Astrocyte (in vitro differentiated cells and primary cell): ENCODE measurements at regions not wholly inside any gene's neighbourhood (a gene's known extent, or its start where the extent isn't known, plus 50 kb on each side); places are given as distances from the start of the nearest gene placed in this dataset.

Experiments
- DNase-seq: peaks from one replicate; pipeline ENCODE4 v3.0.0-alpha.2; 2010; ENCODE audit warnings: low read depth
- FAIRE-seq: peaks from 2 replicates; lab custom pipeline; 2011; peaks lifted over from hg19 to GRCh38; lab: Jason Lieb, UNC
- H2AFZ ChIP-seq: 2 replicates; pipeline ENCODE4 v1.6.0; 2012; ENCODE audit warnings: low read depth, low read length, inconsistent platforms
- H3K27ac ChIP-seq: 2 replicates; pipeline ENCODE4 v1.5.1; 2011; ENCODE audit warnings: low read depth, low read length, inconsistent platforms
- H3K27me3 ChIP-seq: 2 replicates; pipeline ENCODE4 v1.6.0; 2011; ENCODE audit warnings: low read length, inconsistent platforms; ENCODE audit not compliant: insufficient read depth
- H3K36me3 ChIP-seq: 2 replicates; pipeline ENCODE4 v1.5.1; 2011; ENCODE audit warnings: low read length, inconsistent platforms; ENCODE audit not compliant: insufficient read depth
- H3K4me1 ChIP-seq: 2 replicates; pipeline ENCODE4 v1.5.1; 2011; ENCODE audit warnings: low read length, inconsistent platforms; ENCODE audit not compliant: insufficient read depth
- H3K4me2 ChIP-seq: 2 replicates; pipeline ENCODE4 v1.6.0; 2012; ENCODE audit warnings: low read length, inconsistent platforms
- H3K4me3 ChIP-seq: 2 replicates; pipeline ENCODE4 v1.5.1; 2011; ENCODE audit warnings: low read depth, mild to moderate bottlenecking, low read length, inconsistent platforms; ENCODE audit not compliant: insufficient read depth
- H3K79me2 ChIP-seq: 2 replicates; pipeline ENCODE4 v1.6.0; 2012; ENCODE audit warnings: mild to moderate bottlenecking, low read length, inconsistent platforms; ENCODE audit not compliant: insufficient read depth
- H3K9ac ChIP-seq: 2 replicates; pipeline ENCODE4 v1.6.0; 2012; ENCODE audit warnings: mild to moderate bottlenecking, low read length, inconsistent platforms
- H3K9me3 ChIP-seq: 2 replicates; pipeline ENCODE4 v1.5.1; 2012; ENCODE audit warnings: low read depth, mild to moderate bottlenecking, low read length, inconsistent platforms; ENCODE audit not compliant: insufficient read depth
- H4K20me1 ChIP-seq: 2 replicates; pipeline ENCODE4 v1.6.0; 2012; ENCODE audit warnings: low read length, inconsistent platforms; ENCODE audit not compliant: insufficient read depth
- H3K27ac Mint-ChIP-seq: one replicate; pipeline ENCODE4 v1.8.0; 2021; ENCODE audit warnings: mild to moderate bottlenecking, mixed read lengths; ENCODE audit not compliant: unreplicated experiment
- H3K27me3 Mint-ChIP-seq: one replicate; pipeline ENCODE4 v1.8.0; 2021; ENCODE audit warnings: low read depth, mixed read lengths; ENCODE audit not compliant: unreplicated experiment
- H3K36me3 Mint-ChIP-seq: one replicate; pipeline ENCODE4 v1.8.0; 2021; ENCODE audit warnings: low read depth, mixed read lengths; ENCODE audit not compliant: unreplicated experiment
- H3K4me1 Mint-ChIP-seq: one replicate; pipeline ENCODE4 v1.8.0; 2021; ENCODE audit warnings: low read depth, mixed read lengths; ENCODE audit not compliant: unreplicated experiment
- H3K4me3 Mint-ChIP-seq: one replicate; pipeline ENCODE4 v1.8.0; 2021; ENCODE audit warnings: mild to moderate bottlenecking, moderate library complexity, mixed read lengths; ENCODE audit not compliant: unreplicated experiment
- H3K9me3 Mint-ChIP-seq: one replicate; pipeline ENCODE4 v1.8.0; 2021; ENCODE audit warnings: mild to moderate bottlenecking, mixed read lengths; ENCODE audit not compliant: unreplicated experiment
- EZH2 ChIP-seq: IDR thresholded peaks from 2 replicates; pipeline ENCODE4 v1.6.1; 2012; ENCODE audit warnings: mild to moderate bottlenecking, low read length, inconsistent platforms; ENCODE audit not compliant: insufficient read depth
- TF ChIP-seq, protein P1 (sequence below): IDR thresholded peaks from 2 replicates; pipeline ENCODE4 v1.5.1; 2011; ENCODE audit warnings: low read depth, mild to moderate bottlenecking, inconsistent platforms, low read length, moderate library complexity; ENCODE audit not compliant: insufficient read depth

DNA sequence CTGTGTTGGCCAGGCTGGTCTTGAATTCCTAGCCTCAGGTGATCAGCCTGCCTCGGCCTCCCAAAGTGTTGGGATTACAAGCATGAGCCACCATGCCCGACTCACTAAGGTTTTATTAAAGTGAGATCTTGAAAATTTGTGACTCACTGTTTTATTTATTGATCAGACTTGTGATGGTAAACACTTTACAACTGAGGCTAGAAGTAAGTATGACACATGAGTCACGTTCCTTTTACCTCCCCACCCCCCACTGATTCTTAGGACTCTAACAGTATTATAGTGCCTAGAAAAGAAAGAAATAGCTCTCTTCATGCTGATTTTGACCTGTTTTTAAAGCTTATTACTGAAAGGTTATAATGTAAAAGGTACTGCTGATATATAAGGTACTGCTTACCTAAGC lies 160.6 kb downstream of the TANC2 start:
- Mint-ChIP-seq H3K27me3 (no peaks in the 10 kb centered on the region), H3K27ac (no peak overlapping the region), H3K36me3 (no peaks in the 10 kb centered on the region), H3K4me3 (no peak overlapping the region), H3K4me1 (peaks cover 2% of the 10 kb centered on the region), H3K9me3 (no peaks in the 10 kb centered on the region)
- H3K79me2 ChIP-seq = peaks cover 65% of the 10 kb centered on the region
- H3K9me3 ChIP-seq = no peaks in the 10 kb centered on the region
- peaks cover 36% of the 10 kb centered on the region for H4K20me1 ChIP-seq
- no peak overlapping the region for H3K27ac ChIP-seq
- no peak for FAIRE-seq
- no peak overlapping the region for H2AFZ ChIP-seq
- no peaks in the 10 kb centered on the region for H3K27me3 ChIP-seq
- peak; percentile 11 for DNase-seq
- H3K36me3 ChIP-seq = no peaks in the 10 kb centered on the region
- no peak overlapping the region for H3K9ac ChIP-seq
- H3K4me3 ChIP-seq = no peak overlapping the region
- no peaks in the 10 kb centered on the region for H3K4me1 ChIP-seq
- no peak for TF ChIP-seq EZH2
- TF ChIP-seq, protein P1, sequence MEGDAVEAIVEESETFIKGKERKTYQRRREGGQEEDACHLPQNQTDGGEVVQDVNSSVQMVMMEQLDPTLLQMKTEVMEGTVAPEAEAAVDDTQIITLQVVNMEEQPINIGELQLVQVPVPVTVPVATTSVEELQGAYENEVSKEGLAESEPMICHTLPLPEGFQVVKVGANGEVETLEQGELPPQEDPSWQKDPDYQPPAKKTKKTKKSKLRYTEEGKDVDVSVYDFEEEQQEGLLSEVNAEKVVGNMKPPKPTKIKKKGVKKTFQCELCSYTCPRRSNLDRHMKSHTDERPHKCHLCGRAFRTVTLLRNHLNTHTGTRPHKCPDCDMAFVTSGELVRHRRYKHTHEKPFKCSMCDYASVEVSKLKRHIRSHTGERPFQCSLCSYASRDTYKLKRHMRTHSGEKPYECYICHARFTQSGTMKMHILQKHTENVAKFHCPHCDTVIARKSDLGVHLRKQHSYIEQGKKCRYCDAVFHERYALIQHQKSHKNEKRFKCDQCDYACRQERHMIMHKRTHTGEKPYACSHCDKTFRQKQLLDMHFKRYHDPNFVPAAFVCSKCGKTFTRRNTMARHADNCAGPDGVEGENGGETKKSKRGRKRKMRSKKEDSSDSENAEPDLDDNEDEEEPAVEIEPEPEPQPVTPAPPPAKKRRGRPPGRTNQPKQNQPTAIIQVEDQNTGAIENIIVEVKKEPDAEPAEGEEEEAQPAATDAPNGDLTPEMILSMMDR = no peak
- H3K4me2 ChIP-seq = no peak overlapping the region

DNA sequence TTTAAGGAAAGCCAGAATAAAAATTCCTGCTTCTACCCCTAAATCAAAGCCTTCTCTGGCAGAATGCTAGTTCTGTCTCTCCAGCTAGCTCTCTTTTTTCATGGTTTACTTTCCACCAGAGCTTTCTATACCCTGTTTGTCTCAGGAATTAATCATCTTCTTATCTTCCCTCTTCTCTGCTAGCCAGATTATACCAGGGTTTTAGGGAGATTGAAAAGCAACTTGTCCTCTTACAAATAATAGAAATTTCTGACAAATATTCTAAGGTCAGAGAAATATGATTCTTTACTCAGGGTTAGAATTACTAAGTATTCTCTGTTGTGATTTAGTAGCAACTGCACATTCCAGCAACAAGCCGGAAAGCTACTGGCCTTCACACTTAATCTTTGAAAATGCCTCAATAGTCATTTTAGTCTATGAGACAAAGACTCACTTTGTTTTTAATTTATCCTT lies 166.4 kb downstream of the TANC2 start:
- FAIRE-seq (no peak), DNase-seq (peak; percentile 37)
- Histone ChIP-seq H3K79me2 (peaks cover 57% of the 10 kb centered on the region), H2AFZ (no peak overlapping the region), H4K20me1 (peaks cover 20% of the 10 kb centered on the region), H3K4me3 (no peak overlapping the region), H3K4me2 (no peak overlapping the region), H3K4me1 (no peaks in the 10 kb centered on the region), H3K27me3 (no peaks in the 10 kb centered on the region), H3K9ac (no peak overlapping the region), H3K9me3 (no peaks in the 10 kb centered on the region), H3K27ac (no peak overlapping the region), H3K36me3 (no peaks in the 10 kb centered on the region)
- no peak for TF ChIP-seq EZH2
- TF ChIP-seq, protein P1 = no peak
- no peaks in the 10 kb centered on the region for H3K9me3 Mint-ChIP-seq
- H3K4me1 Mint-ChIP-seq = peaks cover 18% of the 10 kb centered on the region
- no peaks in the 10 kb centered on the region for H3K36me3 Mint-ChIP-seq
- H3K27me3 Mint-ChIP-seq = no peaks in the 10 kb centered on the region
- no peak overlapping the region for H3K27ac Mint-ChIP-seq
- H3K4me3 Mint-ChIP-seq = no peak overlapping the region

DNA sequence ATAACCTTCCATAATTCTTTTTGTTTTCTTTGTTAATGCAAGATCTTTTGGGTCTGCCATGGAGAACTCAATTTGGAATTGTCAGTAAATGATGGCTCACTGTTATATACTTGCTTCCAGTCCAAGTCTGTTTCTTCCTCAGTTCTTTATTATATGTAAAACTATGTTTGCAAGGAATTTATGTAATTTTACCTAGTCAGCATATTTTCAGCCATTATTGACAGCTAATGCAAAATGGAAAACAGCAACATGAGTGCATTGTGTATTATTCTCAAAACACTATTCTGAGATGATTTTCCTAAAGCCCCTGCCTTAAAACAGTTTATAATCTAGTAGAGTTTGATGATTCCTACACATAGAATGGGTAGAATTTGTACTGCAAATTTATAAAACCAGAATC lies 167.5 kb downstream of the TANC2 start:
- no peak overlapping the region for H3K4me2 ChIP-seq
- Mint-ChIP-seq H3K9me3 (no peaks in the 10 kb centered on the region), H3K36me3 (no peaks in the 10 kb centered on the region), H3K27ac (no peak overlapping the region), H3K4me1 (peaks cover 25% of the 10 kb centered on the region), H3K27me3 (no peaks in the 10 kb centered on the region), H3K4me3 (no peak overlapping the region)
- no peaks in the 10 kb centered on the region for H3K9me3 ChIP-seq
- FAIRE-seq (no peak), DNase-seq (no peak)
- H3K4me1 ChIP-seq = no peaks in the 10 kb centered on the region
- no peaks in the 10 kb centered on the region for H3K36me3 ChIP-seq
- H4K20me1 ChIP-seq = peaks cover 21% of the 10 kb centered on the region
- no peaks in the 10 kb centered on the region for H3K27me3 ChIP-seq
- H2AFZ ChIP-seq = no peak overlapping the region
- H3K27ac ChIP-seq = no peak overlapping the region
- H3K4me3 ChIP-seq = no peak overlapping the region
- peaks cover 49% of the 10 kb centered on the region for H3K79me2 ChIP-seq
- H3K9ac ChIP-seq = no peak overlapping the region
- TF ChIP-seq, protein P1 = no peak
- TF ChIP-seq EZH2 = no peak
